ENCODE measurements at regions not wholly inside any gene's neighbourhood (a gene's known extent, or its start where the extent isn't known, plus 50 kb on each side); places are given as distances from the start of the nearest gene placed in this dataset.
A peak's percentile ranks its signal among the peaks of the same experiment; 100 is the strongest.

- 86% methylated on average over 10 of the region's 10 CpGs for WGBS (ENCODE audit: low lambda C conversion rate, missing lambda C conversion rate)
- no peak overlapping the region for H3K4me2 ChIP-seq
- no peaks in the 10 kb centered on the region for H3K27me3 ChIP-seq
Observed at GRCh38 chr4:177246641-177247584, 62.8 kb upstream of the NEIL3 start.

GRCh38 chr4:177250056-177250696 is 59.5 kb upstream of the NEIL3 start:
- H3K36me3 ChIP-seq (replicated peaks; ENCODE audit: insufficient read depth, low read depth), result no peaks in the 10 kb centered on the region
- TF ChIP-seq EZH2 (IDR thresholded peaks at IDR 0.05; ENCODE audit: borderline replicate concordance), result no peak
- TF ChIP-seq CTCF (IDR thresholded peaks at IDR 0.05; ENCODE audit: poor library complexity), result peak; percentile 99
- H3K9me2 ChIP-seq (replicated peaks; ENCODE audit: insufficient read depth), result no peaks in the 10 kb centered on the region
- no peaks in the 10 kb centered on the region for H4K20me1 ChIP-seq (ENCODE audit: insufficient read depth, poor library complexity, severe bottlenecking)
- H3K79me2 ChIP-seq, result no peaks in the 10 kb centered on the region
- no peak overlapping the region for H3K4me3 ChIP-seq
- no peak overlapping the region for H3K27ac ChIP-seq
- no peaks in the 10 kb centered on the region for H3K9me3 ChIP-seq (ENCODE audit: low read depth)
- H3K4me2 ChIP-seq, result peak overlapping the region; percentile 48
- no peak overlapping the region for H2AFZ ChIP-seq
- DNase-seq (ENCODE audit: low spot score), result peak; percentile 87
- no peaks in the 10 kb centered on the region for H3K4me1 ChIP-seq (ENCODE audit: insufficient read depth)
- H3K27me3 ChIP-seq, result no peaks in the 10 kb centered on the region
- 15% methylated on average over 15 of the region's 15 CpGs for WGBS (ENCODE audit: low lambda C conversion rate, missing lambda C conversion rate)

More at GRCh38 chr4:177246641-177247584, 62.8 kb upstream of the NEIL3 start:
- Histone ChIP-seq H3K9me2 (replicated peaks; ENCODE audit: insufficient read depth) (no peaks in the 10 kb centered on the region), H3K9me3 (ENCODE audit: low read depth) (no peaks in the 10 kb centered on the region), H3K27ac (no peak overlapping the region), H3K4me3 (no peak overlapping the region), H3K36me3 (replicated peaks; ENCODE audit: insufficient read depth, low read depth) (no peaks in the 10 kb centered on the region), H3K4me1 (ENCODE audit: insufficient read depth) (no peaks in the 10 kb centered on the region), H3K79me2 (no peaks in the 10 kb centered on the region), H4K20me1 (ENCODE audit: insufficient read depth, poor library complexity, severe bottlenecking) (no peaks in the 10 kb centered on the region), H2AFZ (no peak overlapping the region)
- no peak for DNase-seq (ENCODE audit: low spot score)
- TF ChIP-seq CTCF (IDR thresholded peaks at IDR 0.05; ENCODE audit: poor library complexity) (no peak), EZH2phosphoT487 (IDR thresholded peaks at IDR 0.05; ENCODE audit: low read depth, severe bottlenecking, unreplicated experiment) (no peak), EZH2 (IDR thresholded peaks at IDR 0.05; ENCODE audit: borderline replicate concordance) (no peak)

- H2AFZ ChIP-seq, result no peak overlapping the region
- H4K20me1 ChIP-seq (ENCODE audit: insufficient read depth, poor library complexity, severe bottlenecking), result no peaks in the 10 kb centered on the region
- no peaks in the 10 kb centered on the region for H3K36me3 ChIP-seq (replicated peaks; ENCODE audit: insufficient read depth, low read depth)
- H3K4me2 ChIP-seq, result no peak overlapping the region
- no peak overlapping the region for H3K4me3 ChIP-seq
- H3K9me3 ChIP-seq (ENCODE audit: low read depth), result no peaks in the 10 kb centered on the region
- no peaks in the 10 kb centered on the region for H3K9me2 ChIP-seq (replicated peaks; ENCODE audit: insufficient read depth)
- no peak overlapping the region for H3K27ac ChIP-seq
- peak; percentile 10 for DNase-seq (ENCODE audit: low spot score)
- no peaks in the 10 kb centered on the region for H3K79me2 ChIP-seq
- H3K4me1 ChIP-seq (ENCODE audit: insufficient read depth), result no peaks in the 10 kb centered on the region
- 70% methylated on average over 7 of the region's 7 CpGs for WGBS (ENCODE audit: low lambda C conversion rate, missing lambda C conversion rate)
- H3K27me3 ChIP-seq, result no peaks in the 10 kb centered on the region
- TF ChIP-seq EZH2phosphoT487 (IDR thresholded peaks at IDR 0.05; ENCODE audit: low read depth, severe bottlenecking, unreplicated experiment) (no peak), EZH2 (IDR thresholded peaks at IDR 0.05; ENCODE audit: borderline replicate concordance) (no peak), CTCF (IDR thresholded peaks at IDR 0.05; ENCODE audit: poor library complexity) (no peak)
Observed at GRCh38 chr4:177251237-177251636, 58.4 kb upstream of the NEIL3 start.

All from hepatocyte (in vitro differentiated cells).